Prostate gland (tissue), 2 donors: ENCODE measurements at regions not wholly inside any gene's neighbourhood (a gene's known extent, or its start where the extent isn't known, plus 50 kb on each side); places are given as distances from the start of the nearest gene placed in this dataset.

Experiments used
- POLR2A ChIP-seq: fragments of 450-650 bp; IDR thresholded peaks from one replicate; pipeline ENCODE4 v1.6.1; 2016; ENCODE audit warnings: antibody characterized with exemption, mild to moderate bottlenecking
- POLR2AphosphoS5 ChIP-seq: sonication (generic); formaldehyde crosslinking; IDR thresholded peaks from one replicate; pipeline ENCODE4 v1.6.1; 2017; ENCODE audit warnings: antibody characterized with exemption
- TF ChIP-seq, protein P1 (sequence below), 4 experiments: fragments of 200-600 bp in 2 of 4; fragments of 450-650 bp in 2 of 4; sonication (generic) in 2 of 4; IDR thresholded peaks; 1 replicate in 3 of 4; 2 replicates in 1 of 4; pipeline ENCODE4 v1.5.1; 2016 to 2019; ENCODE audit warnings: antibody characterized with exemption in 4 of 4, mild to moderate bottlenecking in 2 of 4, moderate library complexity in 2 of 4

DNA sequence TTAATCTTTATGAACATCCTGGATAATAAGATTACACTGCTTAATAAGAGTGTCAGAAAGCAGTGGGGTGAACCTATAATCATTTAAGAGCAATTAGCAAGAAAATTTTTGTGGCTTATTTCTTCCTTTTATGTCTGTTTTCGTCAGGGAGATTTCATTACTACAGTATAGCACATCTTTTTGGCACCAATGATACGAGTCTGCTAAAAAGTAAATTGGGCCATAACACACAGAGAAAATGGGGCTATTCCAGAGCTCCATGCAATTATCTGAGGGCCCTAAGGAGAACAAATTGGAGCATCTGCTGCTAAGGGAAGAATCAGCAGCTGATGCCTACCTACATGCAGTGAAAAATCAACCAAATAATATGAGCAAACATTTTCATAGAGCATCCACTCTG, 330.3 kb upstream of the NCAM2 start:
- TF ChIP-seq, protein P1, sequence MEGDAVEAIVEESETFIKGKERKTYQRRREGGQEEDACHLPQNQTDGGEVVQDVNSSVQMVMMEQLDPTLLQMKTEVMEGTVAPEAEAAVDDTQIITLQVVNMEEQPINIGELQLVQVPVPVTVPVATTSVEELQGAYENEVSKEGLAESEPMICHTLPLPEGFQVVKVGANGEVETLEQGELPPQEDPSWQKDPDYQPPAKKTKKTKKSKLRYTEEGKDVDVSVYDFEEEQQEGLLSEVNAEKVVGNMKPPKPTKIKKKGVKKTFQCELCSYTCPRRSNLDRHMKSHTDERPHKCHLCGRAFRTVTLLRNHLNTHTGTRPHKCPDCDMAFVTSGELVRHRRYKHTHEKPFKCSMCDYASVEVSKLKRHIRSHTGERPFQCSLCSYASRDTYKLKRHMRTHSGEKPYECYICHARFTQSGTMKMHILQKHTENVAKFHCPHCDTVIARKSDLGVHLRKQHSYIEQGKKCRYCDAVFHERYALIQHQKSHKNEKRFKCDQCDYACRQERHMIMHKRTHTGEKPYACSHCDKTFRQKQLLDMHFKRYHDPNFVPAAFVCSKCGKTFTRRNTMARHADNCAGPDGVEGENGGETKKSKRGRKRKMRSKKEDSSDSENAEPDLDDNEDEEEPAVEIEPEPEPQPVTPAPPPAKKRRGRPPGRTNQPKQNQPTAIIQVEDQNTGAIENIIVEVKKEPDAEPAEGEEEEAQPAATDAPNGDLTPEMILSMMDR (IDR thresholded peaks at IDR 0.05): no peak
- TF ChIP-seq POLR2AphosphoS5: no peak
- TF ChIP-seq POLR2A: no peak
